NCI-H1092 treated with DMSO at 0.1 percent for 48 hours (cell line): ENCODE measurements at regions not wholly inside any gene's neighbourhood (a gene's known extent, or its start where the extent isn't known, plus 50 kb on each side); places are given as distances from the start of the nearest gene placed in this dataset.

ENCODE experiments used
- DNase-seq: peaks from one replicate; lab custom pipeline; 2025; lab: John Stamatoyannopoulos, UW

DNA sequence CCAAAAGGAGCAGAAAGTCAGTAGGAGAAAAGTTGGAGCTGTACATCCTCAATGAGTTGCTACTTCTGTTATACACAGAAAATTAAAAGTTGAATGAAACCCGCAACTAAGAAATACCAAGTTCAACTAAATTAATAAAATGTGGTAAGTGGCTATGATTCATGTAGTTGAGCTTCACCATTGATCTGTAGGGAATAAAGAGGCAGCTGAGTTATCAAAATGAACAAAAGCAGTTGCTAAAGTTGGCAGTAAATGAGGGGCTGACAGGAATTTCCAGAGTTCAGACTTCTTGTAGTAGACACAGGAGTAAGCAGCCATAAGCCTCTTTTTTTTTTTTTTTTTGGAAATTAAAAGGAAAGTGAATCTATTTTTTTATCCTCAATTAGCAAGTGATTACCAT, 234.6 kb downstream of the POSTN start:
- no peak for DNase-seq

DNA sequence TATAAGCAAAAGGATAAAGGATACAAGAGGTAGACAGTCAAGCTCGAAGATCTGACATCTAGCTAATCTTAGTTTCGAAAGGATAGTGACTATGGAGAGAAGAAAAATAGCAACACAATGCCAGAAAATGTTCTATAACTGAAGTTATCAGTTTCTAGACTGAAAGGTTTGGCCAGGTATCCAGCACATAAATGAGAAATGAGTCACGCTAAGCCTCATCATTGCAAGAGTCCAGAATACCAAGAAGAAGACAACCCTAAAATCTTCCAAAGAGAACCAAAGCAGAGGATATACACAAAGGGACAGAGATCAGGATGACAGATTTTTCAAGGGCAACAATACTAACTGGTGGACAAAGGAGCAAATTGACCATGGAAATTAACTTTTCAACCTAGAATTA, 237.0 kb downstream of the POSTN start:
- DNase-seq: no peak

DNA sequence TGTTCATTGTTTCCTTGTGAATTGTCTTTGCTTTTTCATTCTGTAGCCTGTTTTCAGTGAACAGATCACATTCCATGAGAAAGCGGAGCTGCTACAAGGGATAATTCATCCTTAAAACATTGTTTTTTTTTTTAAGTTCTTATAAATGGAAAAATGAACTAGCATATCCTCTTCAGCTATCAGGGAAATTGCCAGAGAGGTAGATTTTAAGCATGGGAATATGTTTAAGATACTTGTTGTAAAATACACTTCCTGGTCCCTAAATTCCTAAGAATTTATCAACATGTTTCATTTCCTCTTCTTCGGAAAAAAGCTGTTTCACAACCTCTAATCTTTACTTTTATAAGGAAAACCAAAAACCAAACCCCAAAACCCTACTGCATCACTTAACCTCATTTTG, 238.0 kb downstream of the POSTN start:
- DNase-seq: no peak

DNA sequence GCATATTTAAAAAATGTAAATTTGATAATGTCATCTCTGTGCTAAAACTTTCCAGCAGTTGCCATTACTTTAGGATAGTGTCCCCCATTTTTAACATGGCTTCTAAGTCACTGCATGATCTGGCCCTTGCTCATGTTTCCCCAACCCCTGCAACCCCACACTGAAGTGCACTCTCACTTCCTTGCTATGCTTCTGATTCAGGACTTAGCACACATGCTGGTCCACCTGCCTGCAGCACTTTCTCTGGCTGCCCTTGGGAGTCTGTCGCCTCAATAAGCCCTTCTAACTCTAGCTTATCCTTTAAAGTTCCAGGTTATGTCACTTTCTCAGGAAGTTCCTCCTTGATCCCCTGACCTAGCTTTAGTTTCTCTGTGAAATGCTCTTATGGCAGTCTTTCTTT, 241.0 kb downstream of the POSTN start:
- DNase-seq: no peak

DNA sequence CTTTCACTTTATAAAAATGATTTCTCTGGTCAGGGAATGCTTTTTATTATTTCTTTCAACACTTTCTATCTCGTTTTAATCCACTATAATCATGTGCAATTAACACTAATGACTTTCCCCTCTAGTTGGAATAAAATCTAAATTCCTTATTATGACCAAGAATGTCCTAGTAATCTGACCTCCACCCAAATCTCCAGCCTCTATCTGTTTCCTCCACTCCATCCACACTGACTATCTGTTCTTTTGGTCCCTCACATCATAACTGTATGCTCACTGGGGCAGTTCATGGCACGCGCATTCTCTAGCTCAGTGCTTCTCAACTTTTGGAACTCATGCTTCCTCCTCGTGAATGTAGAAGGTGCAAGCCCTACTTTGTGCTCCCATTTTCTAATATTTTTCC, 244.7 kb downstream of the POSTN start:
- no peak for DNase-seq

DNA sequence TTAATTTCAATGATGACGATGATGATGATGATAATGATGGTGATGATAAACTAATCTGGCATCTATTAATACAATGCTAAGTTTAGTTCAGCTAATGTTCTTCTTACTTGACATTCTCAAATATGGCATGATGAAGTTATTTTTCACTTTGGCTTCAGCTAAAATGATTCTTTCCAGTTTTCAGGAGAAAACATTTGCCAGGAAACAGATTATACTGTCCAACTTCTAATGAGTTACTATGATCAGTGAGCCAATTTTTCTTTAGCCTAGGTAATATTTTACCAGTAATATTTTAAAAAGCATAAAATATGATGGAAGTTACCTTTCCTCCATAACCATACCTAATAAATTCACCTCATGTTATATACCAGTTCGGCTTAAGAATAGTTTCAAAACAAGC, 245.7 kb upstream of the CSNK1A1L start:
- no peak for DNase-seq

DNA sequence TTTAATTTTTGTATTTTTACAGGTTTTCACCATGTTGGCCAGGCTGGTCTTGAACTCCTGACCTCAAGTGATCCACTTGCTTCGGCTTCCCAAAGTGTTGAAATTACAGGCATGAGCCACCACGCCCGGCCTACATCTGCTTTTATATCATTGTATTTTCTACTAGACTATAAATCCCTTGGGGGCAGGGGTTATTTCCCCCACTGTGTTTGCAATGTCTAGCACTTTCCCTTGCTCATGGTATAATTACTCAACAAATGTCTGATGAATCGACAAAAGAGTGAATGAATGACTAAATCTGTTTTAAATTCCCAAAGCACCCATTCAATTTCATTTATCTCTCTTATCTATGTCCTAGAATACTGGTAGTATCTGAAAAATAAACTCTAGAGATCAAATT, 244.5 kb upstream of the CSNK1A1L start:
- DNase-seq: no peak

DNA sequence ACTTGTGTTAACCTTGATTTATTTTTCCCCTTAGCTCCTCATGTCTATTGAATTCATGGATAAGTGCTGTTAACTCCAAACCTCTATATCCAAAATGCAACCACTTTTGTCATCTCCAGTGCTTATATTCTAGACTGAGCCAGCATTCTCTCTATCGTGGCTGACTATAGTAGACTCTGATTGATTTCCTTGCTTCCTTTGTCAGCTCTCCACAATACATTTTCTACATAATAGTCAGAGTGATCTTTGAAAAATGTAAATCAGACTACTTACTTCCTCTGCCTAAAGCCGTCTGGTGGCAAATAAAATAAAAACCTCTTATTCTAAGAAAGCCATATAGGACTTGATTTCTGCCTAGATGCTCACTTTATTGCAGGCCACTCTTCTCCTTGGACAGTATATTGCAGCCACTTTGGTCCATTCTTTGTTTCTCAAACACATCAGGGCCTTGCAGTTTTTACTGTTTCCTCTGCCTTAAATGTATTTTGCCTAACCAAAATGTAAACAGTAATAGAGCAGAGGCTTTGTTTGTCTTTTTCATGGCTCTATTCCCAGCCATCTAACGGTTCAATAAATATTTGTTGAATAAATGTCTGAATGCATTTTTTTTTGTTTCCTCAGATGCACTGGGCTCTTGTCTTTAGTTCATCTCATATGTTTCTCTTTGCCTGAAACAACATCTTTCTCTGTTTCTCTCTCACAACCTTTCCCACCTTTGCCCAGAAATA, 243.6 kb upstream of the CSNK1A1L start:
- peak; percentile 75 for DNase-seq

DNA sequence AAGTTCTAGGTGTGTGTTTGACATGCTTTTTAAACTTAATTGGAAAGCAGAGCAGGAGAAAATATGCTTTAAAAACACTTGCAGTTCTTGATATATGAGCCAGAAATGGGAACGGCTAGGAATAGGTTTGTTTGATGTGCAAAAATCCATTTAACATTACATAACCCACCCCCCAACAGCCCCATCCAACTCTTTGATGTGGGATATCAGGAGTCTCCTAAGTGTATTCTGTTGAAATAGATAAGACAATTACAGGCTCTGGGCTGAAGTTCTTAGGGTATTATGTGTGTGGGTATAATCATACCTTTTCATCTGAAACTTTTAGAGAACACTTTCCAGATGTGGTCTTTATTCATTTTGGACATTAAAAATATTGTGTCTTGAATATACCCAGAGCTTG, 240.4 kb upstream of the CSNK1A1L start:
- DNase-seq: no peak

DNA sequence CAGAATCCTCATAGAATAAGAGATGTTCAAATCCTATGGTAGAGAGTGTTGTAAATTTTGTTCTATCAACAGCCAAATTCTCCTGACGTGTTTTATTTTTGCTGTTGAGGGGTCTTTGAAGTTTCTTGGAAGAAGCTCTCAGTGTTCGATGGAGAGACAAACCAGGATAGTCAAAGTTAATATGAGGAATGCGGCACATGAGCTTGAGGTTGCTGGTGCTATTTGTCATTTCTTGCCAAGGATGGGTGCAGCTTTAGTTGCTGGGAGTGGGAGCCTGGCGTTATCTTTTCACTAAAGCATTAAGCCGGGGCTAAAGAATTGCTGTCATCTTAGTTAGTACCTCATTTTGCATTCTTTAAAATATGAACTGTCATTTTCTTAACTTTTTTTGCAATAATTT, 239.9 kb upstream of the CSNK1A1L start:
- no peak for DNase-seq

DNA sequence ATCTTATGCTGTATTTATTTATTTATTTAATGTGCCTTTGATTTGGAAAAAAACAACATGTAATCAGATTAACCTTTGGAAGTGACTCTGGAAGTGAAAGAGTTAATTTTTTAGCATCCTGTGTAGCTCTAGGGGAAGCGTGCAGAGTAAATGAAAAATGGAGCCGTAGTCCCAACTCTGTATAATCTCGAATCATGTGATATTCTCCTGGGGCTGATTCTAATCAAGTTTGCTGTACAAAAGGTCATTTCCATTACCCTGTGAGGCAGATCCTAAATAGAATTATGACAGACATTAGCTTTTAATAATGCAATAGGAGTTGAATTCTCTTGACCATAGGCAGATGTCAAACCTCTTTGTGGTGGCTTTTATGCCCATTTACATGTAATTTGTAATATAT, 238.6 kb upstream of the CSNK1A1L start:
- no peak for DNase-seq

DNA sequence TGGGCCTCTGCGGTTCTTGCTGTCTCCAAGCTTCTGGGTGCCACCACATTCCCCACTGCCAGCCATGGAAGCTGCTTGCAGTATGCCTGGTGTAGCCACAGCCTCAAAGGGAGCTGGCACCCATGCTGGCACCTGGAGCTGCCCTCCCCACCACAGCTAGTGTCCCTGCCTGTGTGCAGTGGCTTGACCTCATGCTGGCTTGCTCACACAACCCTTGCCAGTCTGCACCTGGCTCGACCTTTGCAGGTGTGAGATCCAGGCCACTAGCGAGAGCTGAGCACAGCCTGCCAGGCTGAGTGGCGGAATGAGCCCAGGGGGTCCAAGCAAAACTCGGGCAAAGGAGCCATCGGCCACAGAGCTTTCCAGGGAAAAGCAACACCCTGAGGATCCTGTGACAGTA, 236.7 kb upstream of the CSNK1A1L start:
- DNase-seq: no peak

DNA sequence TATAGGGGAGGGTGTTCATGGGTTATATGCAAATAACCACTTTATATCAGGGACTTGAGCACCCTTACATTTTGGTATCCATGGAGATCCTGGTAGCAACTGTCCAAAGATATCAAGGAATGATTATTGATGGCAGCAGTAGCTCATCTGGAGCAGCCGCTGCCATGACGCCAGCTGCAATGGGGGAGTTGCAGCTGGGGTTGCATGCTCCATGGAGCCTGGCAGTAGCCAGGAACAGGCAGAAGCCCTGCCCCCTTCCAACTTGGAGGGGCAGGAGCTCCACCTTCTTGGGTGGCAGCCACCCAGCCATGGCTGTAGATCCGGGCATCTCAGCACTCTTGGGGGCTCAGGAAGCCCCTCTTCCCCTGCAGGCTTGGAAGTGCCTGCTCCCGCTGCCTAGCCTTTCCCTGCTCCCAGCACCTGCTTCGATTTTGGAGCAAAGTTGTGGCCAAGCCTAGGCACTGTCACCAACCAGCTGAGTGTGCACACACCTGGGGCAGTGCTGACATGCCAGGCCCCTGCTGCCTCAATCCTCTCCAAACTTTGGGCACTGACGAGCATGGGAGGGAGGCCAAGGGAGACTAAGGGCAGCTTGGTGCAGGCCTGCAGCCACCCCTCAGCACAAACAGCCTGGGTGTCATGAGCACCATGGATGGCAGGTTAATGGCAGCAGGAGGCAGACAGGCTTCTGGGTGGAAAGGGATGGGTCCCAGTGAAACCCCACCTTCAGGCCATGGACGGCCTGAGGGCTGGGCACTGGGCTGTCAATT, 235.6 kb upstream of the CSNK1A1L start:
- no peak for DNase-seq

DNA sequence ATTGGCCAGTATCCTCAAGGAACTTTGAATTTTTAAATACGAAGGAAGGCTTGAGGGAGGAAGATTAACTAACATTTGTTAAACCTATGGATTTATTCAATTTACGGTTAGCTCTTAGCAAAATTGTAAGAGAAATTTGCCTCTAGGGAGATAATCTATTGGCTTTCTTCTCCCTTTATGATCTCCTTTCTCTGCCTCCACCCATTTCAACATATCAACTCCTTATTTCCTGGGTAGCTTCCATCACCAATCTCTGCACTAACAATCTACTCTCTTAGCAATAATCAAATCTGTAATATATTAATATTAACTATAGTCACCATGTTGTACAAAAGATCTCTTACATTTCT, 233.9 kb upstream of the CSNK1A1L start:
- no peak for DNase-seq

DNA sequence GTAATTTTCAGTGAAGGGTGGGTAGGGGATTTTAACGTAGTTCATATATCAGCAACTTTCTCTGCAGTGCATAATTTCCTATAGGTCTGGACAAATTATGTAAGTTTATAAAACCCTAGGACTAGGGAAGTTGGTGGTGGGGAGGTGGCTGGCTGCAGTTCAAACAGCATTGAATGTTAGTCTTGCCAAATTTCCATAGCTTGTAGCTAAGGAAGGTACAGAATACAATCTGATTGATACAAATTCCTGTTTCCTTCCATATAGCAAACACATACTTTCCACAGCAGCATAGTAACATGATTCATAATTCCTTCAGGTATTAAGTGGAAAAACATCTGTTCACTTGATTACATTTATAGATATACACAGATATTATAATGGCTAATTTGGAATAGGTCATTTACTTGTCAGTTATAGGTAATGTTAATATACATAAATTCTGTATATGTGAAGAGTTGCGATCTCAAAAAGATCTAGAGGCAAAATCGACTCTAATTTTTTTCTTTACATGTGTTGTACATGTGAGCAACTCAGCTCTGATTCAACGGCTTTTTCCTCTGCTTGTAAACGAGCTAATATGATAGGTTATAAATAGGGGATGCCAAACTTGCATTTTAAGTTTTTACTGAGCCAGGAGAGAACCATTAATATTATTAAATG, 233.4 kb upstream of the CSNK1A1L start:
- no peak for DNase-seq

DNA sequence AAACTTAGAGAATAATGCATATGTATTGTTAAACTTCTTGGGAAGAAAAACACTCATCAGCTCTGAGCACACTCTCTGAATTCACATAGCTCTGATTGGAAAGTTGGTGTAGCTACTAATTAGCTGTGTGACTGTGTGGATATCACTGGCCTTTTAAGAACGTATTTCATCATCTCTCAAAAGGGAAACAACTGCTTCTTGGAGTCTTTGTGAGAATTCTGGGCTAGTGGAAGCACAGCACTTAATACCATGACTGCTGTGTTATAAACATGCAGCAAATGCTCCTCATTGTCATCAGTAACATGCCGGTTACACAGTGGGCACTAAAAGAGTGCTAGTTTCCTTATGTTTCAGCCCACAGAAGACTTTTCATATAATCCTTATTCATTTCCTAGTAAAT, 220.9 kb upstream of the CSNK1A1L start:
- DNase-seq: no peak

DNA sequence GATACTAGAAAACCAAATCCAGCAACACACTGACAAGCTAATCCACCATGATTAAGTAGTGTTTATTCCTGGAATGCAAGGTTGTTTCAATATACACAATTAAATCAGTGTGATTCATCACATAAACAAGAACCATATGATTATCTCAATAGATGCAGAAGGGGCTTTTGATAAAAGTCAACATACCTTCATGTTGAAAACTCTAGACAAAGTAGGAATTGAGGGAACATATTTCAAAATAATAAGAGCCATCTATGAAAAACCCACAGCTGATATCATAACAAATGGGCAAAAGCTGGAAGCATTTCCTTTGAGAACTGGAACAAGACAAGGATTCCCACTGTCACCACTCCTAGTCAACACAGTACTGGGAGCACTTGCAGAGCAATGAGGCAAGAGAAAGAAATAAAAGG, 213.6 kb upstream of the CSNK1A1L start:
- DNase-seq: no peak

DNA sequence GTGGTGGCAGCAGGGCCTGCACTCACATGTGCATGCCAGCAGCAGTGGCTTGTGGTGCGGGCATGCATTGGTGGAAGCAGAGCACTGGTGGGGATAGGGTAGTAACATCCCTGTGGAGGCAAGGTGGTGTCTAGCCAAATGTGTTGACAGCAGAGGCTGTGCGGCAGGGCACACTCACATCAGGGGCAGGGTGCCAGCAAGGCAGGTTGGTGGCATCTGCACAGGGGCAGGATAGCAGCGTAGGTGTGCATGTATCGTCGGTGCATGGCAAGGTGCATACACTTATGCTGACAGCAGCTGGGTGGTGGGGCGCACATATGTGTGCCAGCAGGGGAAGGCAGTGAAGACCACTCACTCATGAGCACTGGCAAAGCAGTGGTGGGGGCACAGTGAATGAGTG, 211.5 kb upstream of the CSNK1A1L start:
- no peak for DNase-seq

DNA sequence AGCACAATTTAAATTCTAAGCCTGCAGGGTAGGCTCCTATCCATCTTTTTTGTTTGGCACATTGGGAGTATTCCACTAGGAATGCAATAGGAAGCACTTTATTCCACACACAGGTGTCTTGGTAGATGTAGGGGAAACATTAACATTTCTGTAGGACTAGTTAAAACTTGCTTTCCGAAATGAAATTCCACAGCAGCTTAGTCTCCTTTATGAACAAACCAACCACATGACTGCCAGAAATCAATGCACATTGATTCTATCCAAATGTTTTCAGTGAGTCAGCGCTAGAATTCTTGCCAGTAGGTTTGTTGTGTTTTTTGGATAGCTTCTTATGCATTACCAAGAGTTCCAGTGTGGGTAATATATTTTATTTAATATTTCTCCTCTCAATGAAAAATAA, 207.9 kb upstream of the CSNK1A1L start:
- no peak for DNase-seq

DNA sequence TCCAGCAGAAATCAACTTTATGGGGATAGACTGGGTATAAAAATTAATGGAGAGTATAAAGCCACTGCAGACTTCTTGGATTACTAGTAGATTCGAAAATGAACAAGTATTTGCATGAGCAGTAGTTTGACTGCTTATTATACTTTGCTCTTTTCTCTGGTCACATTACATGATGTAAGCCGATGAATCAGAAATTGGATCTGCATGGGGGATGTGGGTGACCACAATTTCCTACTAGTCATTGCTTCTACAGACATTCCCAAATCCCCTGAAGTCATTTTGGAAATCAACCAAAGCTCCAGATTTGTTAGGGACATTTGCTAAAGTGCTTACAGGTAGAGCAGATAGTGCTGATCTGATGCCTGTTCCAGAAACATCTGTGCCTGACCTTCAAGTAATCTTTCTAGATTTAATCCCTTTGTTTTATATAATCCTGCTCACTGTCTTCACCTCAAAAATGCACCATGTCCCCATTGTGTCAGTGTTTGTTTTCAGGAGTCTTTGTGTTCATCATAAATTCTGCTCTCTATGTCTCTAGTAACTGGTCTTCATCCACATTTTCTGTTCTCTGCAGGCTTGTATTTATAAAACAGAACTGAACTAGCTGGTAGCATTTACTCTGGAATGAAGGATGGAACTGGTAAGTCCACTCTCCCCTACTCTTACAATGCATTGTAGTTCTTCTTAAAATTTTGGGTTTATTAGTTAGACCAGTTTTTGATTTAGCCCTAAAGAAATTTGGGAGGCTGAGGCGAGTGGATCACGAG, 201.5 kb upstream of the CSNK1A1L start:
- DNase-seq: no peak

DNA sequence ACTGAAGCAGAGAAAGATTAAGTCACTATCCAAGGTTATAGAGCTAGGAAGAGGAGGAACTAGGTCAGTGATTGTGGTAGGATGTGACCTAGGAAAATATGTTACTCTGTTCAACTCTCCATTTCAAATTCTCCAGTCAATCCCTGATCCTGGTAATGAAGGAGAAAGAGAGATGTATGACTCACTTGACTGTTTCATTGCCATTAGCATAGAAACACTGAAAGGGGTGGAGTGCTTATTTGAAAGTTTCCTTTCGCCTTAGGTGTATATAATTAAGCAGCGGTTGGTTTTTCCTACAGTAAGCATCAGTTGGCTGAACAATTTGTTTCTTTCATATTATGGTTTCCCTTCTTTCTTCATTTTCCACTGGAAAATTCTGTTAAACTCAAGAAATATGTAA, 198.1 kb upstream of the CSNK1A1L start:
- no peak for DNase-seq

DNA sequence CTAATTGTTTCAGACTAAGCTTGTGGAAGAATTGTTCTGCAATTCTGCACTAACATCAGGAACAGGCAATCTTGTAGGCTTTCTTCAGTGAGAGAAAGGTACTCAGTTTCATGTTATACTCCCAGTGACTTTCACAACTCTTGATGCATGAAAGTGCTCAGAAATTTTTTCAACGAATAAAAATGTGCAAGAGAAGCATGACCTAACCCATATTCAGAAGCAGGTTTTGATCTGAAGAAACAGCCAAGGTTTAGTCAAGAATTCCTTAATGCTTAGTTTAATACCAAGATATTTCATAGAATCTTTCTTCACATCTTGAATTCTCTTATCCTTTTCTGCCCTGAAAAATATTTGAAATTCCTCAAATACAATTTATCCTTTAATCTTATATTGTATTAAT, 197.2 kb upstream of the CSNK1A1L start:
- DNase-seq: no peak

DNA sequence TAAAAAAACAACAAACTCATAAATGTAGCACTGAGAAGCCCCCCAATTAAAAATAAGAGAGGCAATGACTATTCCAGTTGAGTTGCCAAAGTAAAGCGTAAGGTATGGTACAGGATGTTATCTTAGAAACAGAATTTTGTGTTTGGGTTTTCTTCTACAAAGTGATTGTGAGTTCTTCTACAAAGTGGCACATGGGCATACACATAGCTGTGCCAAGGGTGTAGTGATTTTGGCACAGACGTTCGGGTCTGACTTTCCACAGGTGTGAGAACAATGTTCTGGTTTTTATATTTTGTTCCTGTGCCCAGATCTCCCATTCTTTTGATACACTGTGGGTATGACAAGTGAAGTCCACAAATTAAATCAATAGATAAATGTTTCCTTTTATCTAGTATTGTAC, 190.1 kb upstream of the CSNK1A1L start:
- no peak for DNase-seq
